Endothelial cell (in vitro differentiated cells): ENCODE measurements at regions not wholly inside any gene's neighbourhood (a gene's known extent, or its start where the extent isn't known, plus 50 kb on each side); places are given as distances from the start of the nearest gene placed in this dataset.

Experiments
- DNase-seq: peaks from one replicate; pipeline ENCODE4 v3.0.0; 2021; ENCODE audit warnings: low spot score
- H3K27ac Mint-ChIP-seq: one replicate; pipeline ENCODE4 v1.8.0; 2021; ENCODE audit warnings: mixed read lengths, inconsistent platforms; ENCODE audit not compliant: unreplicated experiment
- H3K27me3 Mint-ChIP-seq: one replicate; pipeline ENCODE4 v1.8.0; 2021; ENCODE audit warnings: mild to moderate bottlenecking, moderate library complexity, mixed read lengths, inconsistent platforms; ENCODE audit not compliant: unreplicated experiment
- H3K36me3 Mint-ChIP-seq: one replicate; pipeline ENCODE4 v1.8.0; 2021; ENCODE audit warnings: mild to moderate bottlenecking, low read depth, mixed read lengths, inconsistent platforms; ENCODE audit not compliant: unreplicated experiment
- H3K4me1 Mint-ChIP-seq: one replicate; pipeline ENCODE4 v1.8.0; 2021; ENCODE audit warnings: mild to moderate bottlenecking, mixed read lengths, inconsistent platforms; ENCODE audit not compliant: unreplicated experiment
- H3K4me3 Mint-ChIP-seq: one replicate; pipeline ENCODE4 v1.8.0; 2021; ENCODE audit warnings: mild to moderate bottlenecking, mixed read lengths, inconsistent platforms; ENCODE audit not compliant: unreplicated experiment
- H3K9me3 Mint-ChIP-seq: one replicate; pipeline ENCODE4 v1.8.0; 2021; ENCODE audit warnings: mixed read lengths, inconsistent platforms; ENCODE audit not compliant: unreplicated experiment
- CTCF ChIP-seq: fragments of 200-600 bp; sonication (generic); IDR thresholded peaks from one replicate; pipeline ENCODE4 v1.5.0; 2021; ENCODE audit warnings: antibody characterized with exemption; ENCODE audit not compliant: unreplicated experiment

GRCh38 chr5:116652903-116653302, 78.3 kb upstream of the SEMA6A start:
- H3K4me1 Mint-ChIP-seq: peaks cover 10% of the 10 kb centered on the region
- no peak for TF ChIP-seq CTCF
- no peak overlapping the region for H3K4me3 Mint-ChIP-seq
- no peak overlapping the region for H3K27ac Mint-ChIP-seq
- H3K27me3 Mint-ChIP-seq: no peaks in the 10 kb centered on the region
- H3K9me3 Mint-ChIP-seq: no peaks in the 10 kb centered on the region
- DNase-seq: no peak
- H3K36me3 Mint-ChIP-seq: no peaks in the 10 kb centered on the region

- Mint-ChIP-seq H3K27ac (no peak overlapping the region), H3K4me1 (peaks cover 10% of the 10 kb centered on the region)
- DNase-seq: no peak
Observed at GRCh38 chr5:116652196-116652729, 77.6 kb upstream of the SEMA6A start.

GRCh38 chr5:116651653-116652052, 77.0 kb upstream of the SEMA6A start:
- Mint-ChIP-seq H3K9me3 (no peaks in the 10 kb centered on the region), H3K36me3 (no peaks in the 10 kb centered on the region), H3K4me1 (peaks cover 10% of the 10 kb centered on the region), H3K27ac (no peak overlapping the region), H3K27me3 (no peaks in the 10 kb centered on the region), H3K4me3 (no peak overlapping the region)
- DNase-seq: no peak
- no peak for TF ChIP-seq CTCF

More at GRCh38 chr5:116652196-116652729, 77.6 kb upstream of the SEMA6A start:
- TF ChIP-seq CTCF: no peak
- Mint-ChIP-seq H3K4me3 (no peak overlapping the region), H3K27me3 (no peaks in the 10 kb centered on the region), H3K9me3 (no peaks in the 10 kb centered on the region), H3K36me3 (no peaks in the 10 kb centered on the region)

- DNase-seq: no peak
- Mint-ChIP-seq H3K4me3 (no peak overlapping the region), H3K27ac (no peak overlapping the region), H3K4me1 (peaks cover 10% of the 10 kb centered on the region), H3K36me3 (no peaks in the 10 kb centered on the region), H3K27me3 (no peaks in the 10 kb centered on the region), H3K9me3 (no peaks in the 10 kb centered on the region)
- TF ChIP-seq CTCF: no peak
Observed at GRCh38 chr5:116650964-116651363, 76.3 kb upstream of the SEMA6A start.

- DNase-seq: no peak
- H3K27me3 Mint-ChIP-seq: no peaks in the 10 kb centered on the region
- H3K4me1 Mint-ChIP-seq: peaks cover 10% of the 10 kb centered on the region
- TF ChIP-seq CTCF: no peak
- H3K9me3 Mint-ChIP-seq: no peaks in the 10 kb centered on the region
- H3K36me3 Mint-ChIP-seq: no peaks in the 10 kb centered on the region
- H3K27ac Mint-ChIP-seq: no peak overlapping the region
- no peak overlapping the region for H3K4me3 Mint-ChIP-seq
Observed at GRCh38 chr5:116650544-116650943, 75.9 kb upstream of the SEMA6A start.
